Mammary epithelial cell (primary cell): ENCODE measurements at regions not wholly inside any gene's neighbourhood (a gene's known extent, or its start where the extent isn't known, plus 50 kb on each side); places are given as distances from the start of the nearest gene placed in this dataset.

Experiments used
- EZH2 ChIP-seq: IDR thresholded peaks from 2 replicates; pipeline ENCODE4 v1.6.1; 2012; ENCODE audit warnings: low read length, inconsistent platforms, borderline replicate concordance
- TF ChIP-seq, protein P1 (sequence below), 2 donors: IDR thresholded peaks in 1 of 2; conservative IDR thresholded peaks in 1 of 2; 2 replicates each; pipeline ENCODE4 v1.5.1; 2011 to 2012; ENCODE audit warnings: inconsistent platforms in 2 of 2, low read length in 2 of 2, mild to moderate bottlenecking in 2 of 2, control low read depth in 1 of 2, low read depth in 1 of 2; ENCODE audit not compliant: insufficient read depth in 1 of 2; ENCODE audit errors: extremely low read depth in 1 of 2

GRCh38 chr6:144599615-144600014 is 314.5 kb downstream of the UTRN start:
- TF ChIP-seq, protein P1, sequence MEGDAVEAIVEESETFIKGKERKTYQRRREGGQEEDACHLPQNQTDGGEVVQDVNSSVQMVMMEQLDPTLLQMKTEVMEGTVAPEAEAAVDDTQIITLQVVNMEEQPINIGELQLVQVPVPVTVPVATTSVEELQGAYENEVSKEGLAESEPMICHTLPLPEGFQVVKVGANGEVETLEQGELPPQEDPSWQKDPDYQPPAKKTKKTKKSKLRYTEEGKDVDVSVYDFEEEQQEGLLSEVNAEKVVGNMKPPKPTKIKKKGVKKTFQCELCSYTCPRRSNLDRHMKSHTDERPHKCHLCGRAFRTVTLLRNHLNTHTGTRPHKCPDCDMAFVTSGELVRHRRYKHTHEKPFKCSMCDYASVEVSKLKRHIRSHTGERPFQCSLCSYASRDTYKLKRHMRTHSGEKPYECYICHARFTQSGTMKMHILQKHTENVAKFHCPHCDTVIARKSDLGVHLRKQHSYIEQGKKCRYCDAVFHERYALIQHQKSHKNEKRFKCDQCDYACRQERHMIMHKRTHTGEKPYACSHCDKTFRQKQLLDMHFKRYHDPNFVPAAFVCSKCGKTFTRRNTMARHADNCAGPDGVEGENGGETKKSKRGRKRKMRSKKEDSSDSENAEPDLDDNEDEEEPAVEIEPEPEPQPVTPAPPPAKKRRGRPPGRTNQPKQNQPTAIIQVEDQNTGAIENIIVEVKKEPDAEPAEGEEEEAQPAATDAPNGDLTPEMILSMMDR (conservative IDR thresholded peaks at IDR 0.05 in 1 of 2, IDR thresholded peaks at IDR 0.05 in 1 of 2; ENCODE audit: extremely low read depth in 1 of 2, insufficient read depth in 1 of 2, low read depth in 1 of 2, low read length in 2 of 2), result no peak
- TF ChIP-seq EZH2, result no peak
